ENCODE measurements at regions not wholly inside any gene's neighbourhood (a gene's known extent, or its start where the extent isn't known, plus 50 kb on each side); places are given as distances from the start of the nearest gene placed in this dataset.
A peak's percentile ranks its signal among the peaks of the same experiment; 100 is the strongest.

DNA sequence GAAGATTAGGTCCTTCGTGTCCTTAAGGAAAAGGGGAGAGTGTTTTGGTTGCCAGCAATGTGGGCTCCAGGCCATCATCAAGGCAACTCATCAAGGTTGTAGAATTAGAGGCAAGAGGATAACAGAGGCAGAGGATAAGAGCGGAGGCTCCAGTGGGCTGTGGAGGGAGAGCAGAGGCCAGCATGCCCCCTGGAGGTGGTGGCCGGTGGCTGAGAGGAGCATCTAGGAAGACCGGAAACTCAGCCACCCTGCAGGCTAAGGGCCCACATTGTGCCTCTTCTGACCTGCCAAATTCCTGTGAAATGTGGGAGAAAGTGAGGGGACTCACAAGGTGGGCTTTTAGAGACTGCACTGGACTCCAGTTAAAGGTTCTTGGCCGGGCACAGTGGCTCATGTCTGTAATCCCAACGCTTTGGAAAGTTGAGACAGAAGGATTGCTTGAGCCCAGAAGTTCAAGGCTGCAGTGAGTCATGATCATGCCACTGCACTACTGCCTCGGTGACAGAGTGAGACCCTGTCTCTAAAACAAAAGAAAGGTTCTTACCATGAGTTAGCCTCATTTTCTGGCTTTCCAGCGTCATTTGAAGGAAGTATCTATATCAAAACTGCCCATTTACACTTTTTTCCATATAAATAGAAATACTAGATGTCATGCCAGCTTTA lies 62.7 kb upstream of the ADORA2B start (continued):
- TF ChIP-seq RFXAP (CRISPR knock-in tag; IDR thresholded peaks at IDR 0.05; ENCODE audit: borderline replicate concordance) (no peak), JUND (CRISPR knock-in tag; IDR thresholded peaks at IDR 0.05) (0 out of 2 replicates have a peak, but pooled peaks have one; percentile 33)

DNA sequence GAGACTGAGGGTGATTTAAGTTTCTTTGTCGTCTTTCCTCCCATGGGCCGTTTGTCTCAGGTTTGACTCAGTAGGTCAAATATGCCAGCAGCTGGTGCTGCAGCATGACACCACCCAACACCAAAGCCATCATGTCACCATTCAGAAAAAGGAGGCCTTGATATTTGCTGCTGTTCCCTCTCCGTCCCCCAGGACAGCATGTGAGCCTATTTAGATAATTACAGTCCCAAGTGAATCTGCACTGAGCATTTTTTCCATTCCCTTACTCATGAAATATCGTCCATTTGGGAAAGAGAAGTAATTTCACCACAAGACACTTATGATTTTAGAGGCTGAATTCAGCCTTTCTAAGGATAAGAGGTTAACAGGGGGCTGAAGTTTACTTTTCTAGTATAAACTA lies 62.2 kb upstream of the ADORA2B start:
- Histone ChIP-seq H3K27ac (ENCODE audit: extremely low read length, insufficient read depth, low read length) (no peak overlapping the region), H3K4me2 (ENCODE audit: low read depth, low read length) (0 out of 2 replicates have a peak overlapping the region, but pooled peaks have one; percentile 37), H3K9me3 (ENCODE audit: low read length) (no peaks in the 10 kb centered on the region), H2AFZ (ENCODE audit: low read length) (no peak overlapping the region), H4K20me1 (ENCODE audit: insufficient read depth, low read length) (no peaks in the 10 kb centered on the region), H3K27me3 (ENCODE audit: control insufficient read depth in 1 of 2, insufficient read depth in 2 of 2, low read length in 2 of 2) (no peaks in the 10 kb centered on the region), H3K4me3 (replicated peaks in 1 of 3; ENCODE audit: insufficient read depth in 1 of 3, low read depth in 2 of 3, low read length in 3 of 3) (no peak overlapping the region), H3K9ac (ENCODE audit: insufficient read depth, low read depth, low read length) (no peak overlapping the region), H3K4me1 (ENCODE audit: insufficient read depth, low read length) (peaks cover 11% of the 10 kb centered on the region), H3K36me3 (replicated peaks in 1 of 2; ENCODE audit: control insufficient read depth in 1 of 2, insufficient read depth in 2 of 2, low read length in 2 of 2) (no peaks in the 10 kb centered on the region), H3K79me2 (ENCODE audit: insufficient read depth, low read length) (no peaks in the 10 kb centered on the region)
- intact Hi-C loops (cut with micrococcal nuclease; ENCODE audit: unreplicated experiment): no loop called here
- BruUV-seq (replicated peaks): no TSS peak
- ChIA-PET POLR2A (no interaction called here), CTCF (ENCODE audit: low intra/inter-chr PET ratio, low total read pairs) (no interaction called here)
- TF ChIP-seq MTF2 (CRISPR knock-in tag; IDR thresholded peaks at IDR 0.05; ENCODE audit: borderline replicate concordance): no peak
- TF ChIP-seq, protein P1, sequence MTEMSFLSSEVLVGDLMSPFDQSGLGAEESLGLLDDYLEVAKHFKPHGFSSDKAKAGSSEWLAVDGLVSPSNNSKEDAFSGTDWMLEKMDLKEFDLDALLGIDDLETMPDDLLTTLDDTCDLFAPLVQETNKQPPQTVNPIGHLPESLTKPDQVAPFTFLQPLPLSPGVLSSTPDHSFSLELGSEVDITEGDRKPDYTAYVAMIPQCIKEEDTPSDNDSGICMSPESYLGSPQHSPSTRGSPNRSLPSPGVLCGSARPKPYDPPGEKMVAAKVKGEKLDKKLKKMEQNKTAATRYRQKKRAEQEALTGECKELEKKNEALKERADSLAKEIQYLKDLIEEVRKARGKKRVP (CRISPR knock-in tag; IDR thresholded peaks at IDR 0.05): no peak
- no peak for TF ChIP-seq SALL2 (CRISPR knock-in tag; IDR thresholded peaks at IDR 0.05)
- TF ChIP-seq, protein P2, sequence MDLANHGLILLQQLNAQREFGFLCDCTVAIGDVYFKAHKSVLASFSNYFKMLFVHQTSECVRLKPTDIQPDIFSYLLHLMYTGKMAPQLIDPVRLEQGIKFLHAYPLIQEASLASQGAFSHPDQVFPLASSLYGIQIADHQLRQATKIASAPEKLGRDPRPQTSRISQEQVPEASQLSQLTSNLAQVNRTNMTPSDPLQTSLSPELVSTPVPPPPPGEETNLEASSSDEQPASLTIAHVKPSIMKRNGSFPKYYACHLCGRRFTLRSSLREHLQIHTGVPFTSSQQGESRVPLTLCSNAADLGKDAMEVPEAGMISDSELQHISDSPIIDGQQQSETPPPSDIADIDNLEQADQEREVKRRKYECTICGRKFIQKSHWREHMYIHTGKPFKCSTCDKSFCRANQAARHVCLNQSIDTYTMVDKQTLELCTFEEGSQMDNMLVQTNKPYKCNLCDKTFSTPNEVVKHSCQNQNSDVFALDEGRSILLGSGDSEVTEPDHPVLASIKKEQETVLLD (CRISPR knock-in tag; IDR thresholded peaks at IDR 0.05; ENCODE audit: low read depth): no peak
- TF ChIP-seq, protein P3, sequence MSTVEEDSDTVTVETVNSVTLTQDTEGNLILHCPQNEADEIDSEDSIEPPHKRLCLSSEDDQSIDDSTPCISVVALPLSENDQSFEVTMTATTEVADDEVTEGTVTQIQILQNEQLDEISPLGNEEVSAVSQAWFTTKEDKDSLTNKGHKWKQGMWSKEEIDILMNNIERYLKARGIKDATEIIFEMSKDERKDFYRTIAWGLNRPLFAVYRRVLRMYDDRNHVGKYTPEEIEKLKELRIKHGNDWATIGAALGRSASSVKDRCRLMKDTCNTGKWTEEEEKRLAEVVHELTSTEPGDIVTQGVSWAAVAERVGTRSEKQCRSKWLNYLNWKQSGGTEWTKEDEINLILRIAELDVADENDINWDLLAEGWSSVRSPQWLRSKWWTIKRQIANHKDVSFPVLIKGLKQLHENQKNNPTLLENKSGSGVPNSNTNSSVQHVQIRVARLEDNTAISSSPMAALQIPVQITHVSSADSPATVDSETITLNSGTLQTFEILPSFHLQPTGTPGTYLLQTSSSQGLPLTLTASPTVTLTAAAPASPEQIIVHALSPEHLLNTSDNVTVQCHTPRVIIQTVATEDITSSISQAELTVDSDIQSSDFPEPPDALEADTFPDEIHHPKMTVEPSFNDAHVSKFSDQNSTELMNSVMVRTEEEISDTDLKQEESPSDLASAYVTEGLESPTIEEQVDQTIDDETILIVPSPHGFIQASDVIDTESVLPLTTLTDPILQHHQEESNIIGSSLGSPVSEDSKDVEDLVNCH (CRISPR knock-in tag; IDR thresholded peaks at IDR 0.05): no peak
- TF ChIP-seq GABPA (IDR thresholded peaks at IDR 0.05; ENCODE audit: low read depth, low read length): no peak
- no peak for TF ChIP-seq GABPA (CRISPR knock-in tag; IDR thresholded peaks at IDR 0.05; ENCODE audit: low read depth)
- no peak for TF ChIP-seq MEIS1 (CRISPR knock-in tag; IDR thresholded peaks at IDR 0.05; ENCODE audit: borderline replicate concordance)
- TF ChIP-seq, protein P4, sequence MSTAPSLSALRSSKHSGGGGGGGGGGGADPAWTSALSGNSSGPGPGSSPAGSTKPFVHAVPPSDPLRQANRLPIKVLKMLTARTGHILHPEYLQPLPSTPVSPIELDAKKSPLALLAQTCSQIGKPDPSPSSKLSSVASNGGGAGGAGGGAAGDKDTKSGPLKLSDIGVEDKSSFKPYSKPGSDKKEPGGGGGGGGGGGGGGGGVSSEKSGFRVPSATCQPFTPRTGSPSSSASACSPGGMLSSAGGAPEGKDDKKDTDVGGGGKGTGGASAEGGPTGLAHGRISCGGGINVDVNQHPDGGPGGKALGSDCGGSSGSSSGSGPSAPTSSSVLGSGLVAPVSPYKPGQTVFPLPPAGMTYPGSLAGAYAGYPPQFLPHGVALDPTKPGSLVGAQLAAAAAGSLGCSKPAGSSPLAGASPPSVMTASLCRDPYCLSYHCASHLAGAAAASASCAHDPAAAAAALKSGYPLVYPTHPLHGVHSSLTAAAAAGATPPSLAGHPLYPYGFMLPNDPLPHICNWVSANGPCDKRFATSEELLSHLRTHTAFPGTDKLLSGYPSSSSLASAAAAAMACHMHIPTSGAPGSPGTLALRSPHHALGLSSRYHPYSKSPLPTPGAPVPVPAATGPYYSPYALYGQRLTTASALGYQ (CRISPR knock-in tag; IDR thresholded peaks at IDR 0.05): no peak
- no peak for TF ChIP-seq XRCC5 (optimal IDR thresholded peaks at IDR 0.05; ENCODE audit: low read length)
- no peak for TF ChIP-seq ZEB1 (IDR thresholded peaks at IDR 0.05; ENCODE audit: insufficient replicate concordance, low read depth)
- DNase-seq (ENCODE audit: low spot score) (no peak), ATAC-seq (peak; percentile 59; the same call in 2 of the 3 replicates), FAIRE-seq (no peak)
- in situ Hi-C loops (cut with HindIII; ENCODE audit: extremely low pct_ligation_motif_present, low pct_unique_long_range_greater_than_20kb): no loop called here
- 34% methylated on average over 4 of the region's 4 CpGs for WGBS (ENCODE audit: low lambda C conversion rate)
